ENCODE measurements at regions not wholly inside any gene's neighbourhood (a gene's known extent, or its start where the extent isn't known, plus 50 kb on each side); places are given as distances from the start of the nearest gene placed in this dataset.

DNA sequence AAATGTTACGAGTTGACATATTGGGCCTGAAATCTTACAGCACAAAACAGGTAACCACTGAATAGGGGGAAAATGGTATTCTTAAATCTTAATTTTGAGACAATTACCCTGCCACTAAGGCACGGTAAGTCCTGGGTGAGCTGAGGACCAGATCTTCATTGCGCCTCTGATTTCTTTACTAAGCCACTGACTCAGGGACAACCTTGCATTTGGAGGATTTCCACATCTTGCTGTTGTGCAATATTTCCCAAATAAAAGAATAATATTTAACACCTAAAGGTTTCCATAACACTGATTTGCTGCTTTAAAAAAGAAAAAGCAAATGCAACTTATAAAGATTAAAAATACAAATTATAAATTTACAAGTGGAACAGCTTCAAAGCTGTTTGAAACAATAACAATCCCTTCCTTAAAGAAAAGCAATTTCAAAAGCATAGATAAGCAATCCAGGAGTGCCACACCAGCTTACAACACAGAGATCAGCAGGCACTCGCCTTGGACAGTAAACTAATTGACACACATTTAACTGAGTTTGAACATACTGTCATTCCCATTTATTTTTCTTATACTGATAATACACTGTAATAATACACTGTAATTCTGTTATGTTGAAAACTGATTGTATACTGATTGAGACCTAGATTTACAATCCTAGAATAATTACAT is 79.6 kb upstream of the DOCK9 start:
- H3K4me1 ChIP-seq (ENCODE audit: insufficient read depth, poor library complexity, severe bottlenecking) = peaks cover 32% of the 10 kb centered on the region
- ATAC-seq (ENCODE audit: low read depth) (peak; percentile 73), DNase-seq (ENCODE audit: low spot score) (no peak)
- TF ChIP-seq CTCF (IDR thresholded peaks at IDR 0.05; ENCODE audit: poor library complexity, severe bottlenecking) = no peak
- H3K27ac ChIP-seq (ENCODE audit: poor library complexity, severe bottlenecking) = peak overlapping the region; percentile 67
- no peaks in the 10 kb centered on the region for H3K27me3 ChIP-seq (ENCODE audit: insufficient read depth, poor library complexity, severe bottlenecking)
- no peaks in the 10 kb centered on the region for H3K36me3 ChIP-seq (ENCODE audit: low read depth)
- H3K9me3 ChIP-seq (ENCODE audit: severe bottlenecking) = no peaks in the 10 kb centered on the region
- no peak overlapping the region for H3K4me3 ChIP-seq (ENCODE audit: severe bottlenecking)

GRCh38 chr13:99058527-99059495 is 80.9 kb upstream of the DOCK9 start:
- Histone ChIP-seq H3K9me3 (ENCODE audit: severe bottlenecking) (no peaks in the 10 kb centered on the region), H3K27ac (ENCODE audit: poor library complexity, severe bottlenecking) (peak overlapping the region; percentile 67), H3K4me1 (ENCODE audit: insufficient read depth, poor library complexity, severe bottlenecking) (peaks cover 40% of the 10 kb centered on the region), H3K4me3 (ENCODE audit: severe bottlenecking) (no peak overlapping the region), H3K27me3 (ENCODE audit: insufficient read depth, poor library complexity, severe bottlenecking) (no peaks in the 10 kb centered on the region), H3K36me3 (ENCODE audit: low read depth) (no peaks in the 10 kb centered on the region)
- DNase-seq (ENCODE audit: low spot score) (no peak), ATAC-seq (ENCODE audit: low read depth) (0 out of 3 replicates have a peak, but pooled peaks have one; percentile 14)
- no peak for TF ChIP-seq CTCF (IDR thresholded peaks at IDR 0.05; ENCODE audit: poor library complexity, severe bottlenecking)

- Histone ChIP-seq H3K27me3 (ENCODE audit: insufficient read depth, poor library complexity, severe bottlenecking) (no peaks in the 10 kb centered on the region), H3K27ac (ENCODE audit: poor library complexity, severe bottlenecking) (no peak overlapping the region), H3K4me1 (ENCODE audit: insufficient read depth, poor library complexity, severe bottlenecking) (peaks cover 47% of the 10 kb centered on the region), H3K4me3 (ENCODE audit: severe bottlenecking) (no peak overlapping the region), H3K9me3 (ENCODE audit: severe bottlenecking) (no peaks in the 10 kb centered on the region), H3K36me3 (ENCODE audit: low read depth) (no peaks in the 10 kb centered on the region)
- no peak for ATAC-seq (ENCODE audit: low read depth)
- DNase-seq (ENCODE audit: low spot score) = no peak
- no peak for TF ChIP-seq CTCF (IDR thresholded peaks at IDR 0.05; ENCODE audit: poor library complexity, severe bottlenecking)
Observed at GRCh38 chr13:99059498-99060075, 81.7 kb upstream of the DOCK9 start.

DNA sequence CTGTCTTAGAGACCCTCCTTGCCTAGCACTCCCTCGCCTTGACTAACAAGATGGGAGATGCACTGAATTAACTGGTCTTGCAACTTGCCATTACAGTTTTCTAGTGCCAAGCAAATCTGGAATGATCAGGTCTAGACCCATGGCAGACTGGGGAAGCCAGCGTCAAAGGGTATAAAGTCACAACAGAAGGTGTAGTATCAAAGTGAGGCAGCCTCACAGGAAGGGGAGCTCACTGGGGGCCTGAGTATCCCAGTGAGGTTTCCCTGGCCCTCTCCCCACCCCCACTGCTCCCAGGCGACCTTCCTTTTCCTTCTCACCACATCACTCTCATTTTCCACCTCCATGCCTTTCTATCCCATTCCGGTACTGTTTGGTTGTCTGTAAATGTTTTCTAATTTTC is 83.5 kb upstream of the DOCK9 start:
- Histone ChIP-seq H3K27ac (ENCODE audit: poor library complexity, severe bottlenecking) (peak overlapping the region; percentile 76), H3K4me1 (ENCODE audit: insufficient read depth, poor library complexity, severe bottlenecking) (peaks cover 54% of the 10 kb centered on the region), H3K27me3 (ENCODE audit: insufficient read depth, poor library complexity, severe bottlenecking) (no peaks in the 10 kb centered on the region), H3K4me3 (ENCODE audit: severe bottlenecking) (no peak overlapping the region), H3K9me3 (ENCODE audit: severe bottlenecking) (no peaks in the 10 kb centered on the region), H3K36me3 (ENCODE audit: low read depth) (0 out of 2 replicates have a peak, but pooled peaks cover 5% of the 10 kb centered on the region)
- TF ChIP-seq CTCF (IDR thresholded peaks at IDR 0.05; ENCODE audit: poor library complexity, severe bottlenecking) = no peak
- DNase-seq (ENCODE audit: low spot score) = no peak
- ATAC-seq (ENCODE audit: low read depth) = no peak
